MM.1S (cell line): ENCODE measurements at regions not wholly inside any gene's neighbourhood (a gene's known extent, or its start where the extent isn't known, plus 50 kb on each side); places are given as distances from the start of the nearest gene placed in this dataset.

Experiments
- CTCF ChIP-seq: fragments of 300-600 bp; sonication (generic); IDR thresholded peaks from 2 replicates; pipeline ENCODE4 v1.5.1; 2016; ENCODE audit warnings: antibody characterized with exemption, low read length, mixed read lengths
- EZH2 ChIP-seq: fragments of 300-600 bp; sonication (generic); optimal IDR thresholded peaks from 2 replicates; pipeline ENCODE3; 2017; ENCODE audit warnings: low read depth, mild to moderate bottlenecking, antibody characterized with exemption, low read length, mixed read lengths
- EZH2phosphoT487 ChIP-seq: fragments of 300-600 bp; sonication (generic); IDR thresholded peaks from 2 replicates; pipeline ENCODE4 v1.6.1; 2018; ENCODE audit warnings: antibody characterized with exemption, low read length

GRCh38 chr14:97107080-97107479, 309.9 kb downstream of the VRK1 start:
- TF ChIP-seq CTCF (no peak), EZH2 (no peak), EZH2phosphoT487 (no peak)
